ENCODE measurements at regions not wholly inside any gene's neighbourhood (a gene's known extent, or its start where the extent isn't known, plus 50 kb on each side); places are given as distances from the start of the nearest gene placed in this dataset.
"Not testable (repeated sequence)": the region's sequence is repeated elsewhere in the genome, so short reads cannot be mapped to it uniquely, and the experiment has no call there.

- not testable (repeated sequence) for TF ChIP-seq MAX, POLR2A, REST (IDR thresholded peaks at IDR 0.05; ENCODE audit: low read depth, low read length)
- TF ChIP-seq, protein P1, sequence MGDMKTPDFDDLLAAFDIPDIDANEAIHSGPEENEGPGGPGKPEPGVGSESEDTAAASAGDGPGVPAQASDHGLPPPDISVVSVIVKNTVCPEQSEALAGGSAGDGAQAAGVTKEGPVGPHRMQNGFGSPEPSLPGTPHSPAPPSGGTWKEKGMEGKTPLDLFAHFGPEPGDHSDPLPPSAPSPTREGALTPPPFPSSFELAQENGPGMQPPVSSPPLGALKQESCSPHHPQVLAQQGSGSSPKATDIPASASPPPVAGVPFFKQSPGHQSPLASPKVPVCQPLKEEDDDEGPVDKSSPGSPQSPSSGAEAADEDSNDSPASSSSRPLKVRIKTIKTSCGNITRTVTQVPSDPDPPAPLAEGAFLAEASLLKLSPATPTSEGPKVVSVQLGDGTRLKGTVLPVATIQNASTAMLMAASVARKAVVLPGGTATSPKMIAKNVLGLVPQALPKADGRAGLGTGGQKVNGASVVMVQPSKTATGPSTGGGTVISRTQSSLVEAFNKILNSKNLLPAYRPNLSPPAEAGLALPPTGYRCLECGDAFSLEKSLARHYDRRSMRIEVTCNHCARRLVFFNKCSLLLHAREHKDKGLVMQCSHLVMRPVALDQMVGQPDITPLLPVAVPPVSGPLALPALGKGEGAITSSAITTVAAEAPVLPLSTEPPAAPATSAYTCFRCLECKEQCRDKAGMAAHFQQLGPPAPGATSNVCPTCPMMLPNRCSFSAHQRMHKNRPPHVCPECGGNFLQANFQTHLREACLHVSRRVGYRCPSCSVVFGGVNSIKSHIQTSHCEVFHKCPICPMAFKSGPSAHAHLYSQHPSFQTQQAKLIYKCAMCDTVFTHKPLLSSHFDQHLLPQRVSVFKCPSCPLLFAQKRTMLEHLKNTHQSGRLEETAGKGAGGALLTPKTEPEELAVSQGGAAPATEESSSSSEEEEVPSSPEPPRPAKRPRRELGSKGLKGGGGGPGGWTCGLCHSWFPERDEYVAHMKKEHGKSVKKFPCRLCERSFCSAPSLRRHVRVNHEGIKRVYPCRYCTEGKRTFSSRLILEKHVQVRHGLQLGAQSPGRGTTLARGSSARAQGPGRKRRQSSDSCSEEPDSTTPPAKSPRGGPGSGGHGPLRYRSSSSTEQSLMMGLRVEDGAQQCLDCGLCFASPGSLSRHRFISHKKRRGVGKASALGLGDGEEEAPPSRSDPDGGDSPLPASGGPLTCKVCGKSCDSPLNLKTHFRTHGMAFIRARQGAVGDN (IDR thresholded peaks at IDR 0.05) = not testable (repeated sequence)
These were observed 52.0 kb upstream of the PTCH1 start for GRCh38 chr9:95568735-95569134.
